ENCODE measurements at regions not wholly inside any gene's neighbourhood (a gene's known extent, or its start where the extent isn't known, plus 50 kb on each side); places are given as distances from the start of the nearest gene placed in this dataset.

GRCh38 chr1:199747984-199748383 is 279.5 kb upstream of the NR5A2 start:
- DNase-seq (ENCODE audit: low read depth), result no peak

- no peak for DNase-seq (ENCODE audit: low read depth)
These were observed 276.0 kb upstream of the NR5A2 start for GRCh38 chr1:199751506-199751905.

- no peak for DNase-seq (ENCODE audit: low read depth)
These were observed 275.4 kb upstream of the NR5A2 start for GRCh38 chr1:199751962-199752687.

- DNase-seq (ENCODE audit: low read depth), result no peak
These were observed 274.9 kb upstream of the NR5A2 start for GRCh38 chr1:199752688-199753027.

GRCh38 chr1:199753513-199753912 is 274.0 kb upstream of the NR5A2 start:
- DNase-seq (ENCODE audit: low read depth), result no peak

GRCh38 chr1:199756066-199756465 is 271.4 kb upstream of the NR5A2 start:
- no peak for DNase-seq (ENCODE audit: low read depth)

- DNase-seq (ENCODE audit: low read depth), result no peak
These were observed 268.8 kb upstream of the NR5A2 start for GRCh38 chr1:199758626-199759255.

GRCh38 chr1:199759268-199759730 is 268.2 kb upstream of the NR5A2 start:
- no peak for DNase-seq (ENCODE audit: low read depth)

- DNase-seq (ENCODE audit: low read depth), result no peak
These were observed 264.9 kb upstream of the NR5A2 start for GRCh38 chr1:199762572-199762971.

GRCh38 chr1:199766218-199766792 is 261.2 kb upstream of the NR5A2 start:
- DNase-seq (ENCODE audit: low read depth), result no peak

GRCh38 chr1:199767700-199768099 is 259.8 kb upstream of the NR5A2 start:
- no peak for DNase-seq (ENCODE audit: low read depth)

GRCh38 chr1:199774433-199775089 is 252.9 kb upstream of the NR5A2 start:
- no peak for DNase-seq (ENCODE audit: low read depth)

- DNase-seq (ENCODE audit: low read depth), result no peak
These were observed 250.6 kb upstream of the NR5A2 start for GRCh38 chr1:199776768-199777497.

- no peak for DNase-seq (ENCODE audit: low read depth)
These were observed 249.1 kb upstream of the NR5A2 start for GRCh38 chr1:199778324-199778955.

GRCh38 chr1:199780091-199780490 is 247.4 kb upstream of the NR5A2 start:
- no peak for DNase-seq (ENCODE audit: low read depth)

GRCh38 chr1:199780948-199781670 is 246.4 kb upstream of the NR5A2 start:
- no peak for DNase-seq (ENCODE audit: low read depth)

GRCh38 chr1:199784138-199784895 is 243.2 kb upstream of the NR5A2 start:
- no peak for DNase-seq (ENCODE audit: low read depth)

- DNase-seq (ENCODE audit: low read depth), result no peak
These were observed 240.8 kb upstream of the NR5A2 start for GRCh38 chr1:199786695-199787094.

GRCh38 chr1:199789141-199789540 is 238.4 kb upstream of the NR5A2 start:
- no peak for DNase-seq (ENCODE audit: low read depth)

GRCh38 chr1:199791495-199791894 is 236.0 kb upstream of the NR5A2 start:
- DNase-seq (ENCODE audit: low read depth), result no peak
